IMR-90 (cell line): ENCODE measurements at regions not wholly inside any gene's neighbourhood (a gene's known extent, or its start where the extent isn't known, plus 50 kb on each side); places are given as distances from the start of the nearest gene placed in this dataset.

Experiments used
- ATAC-seq: fragments of 200-7000 bp; cut with Tn5 transposase; 2 replicates; pipeline ENCODE4 v1.9.1; 2020; ENCODE audit warnings: low read depth, mild to moderate bottlenecking, moderate library complexity
- BruUV-seq: library from RNA; stranded (reverse); fragments of 400-500 nt; replicated peaks from 2 replicates; lab custom pipeline; 2021; lab: Mats Ljungman, UMichigan
- CTCF ChIA-PET: fragments of 300-600 bp; formaldehyde crosslinking; extraction: SDS; loops from one replicate; lab custom pipeline; 2021; ENCODE audit warnings: antibody characterized with exemption; lab: Yijun Ruan, JAX
- POLR2A ChIA-PET: fragments of 300-600 bp; sonication (Branson Sonifier 250); formaldehyde crosslinking; loops from one replicate; lab custom pipeline; 2022; ENCODE audit warnings: antibody characterized with exemption; ENCODE audit not compliant: unreplicated experiment; lab: Charles Lee
- DNase-seq: peaks from one replicate; pipeline ENCODE4 v3.0.0; 2013
- H2AFZ ChIP-seq: replicated peaks from 2 replicates; pipeline ENCODE3; 2013; ENCODE audit warnings: low read length, mild to moderate bottlenecking; ENCODE audit not compliant: poor library complexity
- H2AK5ac ChIP-seq: 2 replicates; pipeline ENCODE4 v1.6.1; 2013; ENCODE audit warnings: low read depth, low read length, inconsistent platforms
- H2AK9ac ChIP-seq: replicated peaks from 2 replicates; pipeline ENCODE3; 2013; ENCODE audit warnings: mild to moderate bottlenecking, low read depth, low read length, moderate library complexity; ENCODE audit not compliant: poor library complexity
- H2BK120ac ChIP-seq: 2 replicates; pipeline ENCODE4 v1.6.1; 2013; ENCODE audit warnings: low read depth, low read length, inconsistent platforms
- H2BK15ac ChIP-seq: 3 replicates; pipeline ENCODE4 v1.6.1; 2013; ENCODE audit warnings: low read depth, low read length, inconsistent platforms
- H2BK20ac ChIP-seq: 2 replicates; pipeline ENCODE4 v1.6.1; 2013; ENCODE audit warnings: low read depth, mild to moderate bottlenecking, inconsistent platforms, low read length, moderate library complexity
- H2BK5ac ChIP-seq: 2 replicates; pipeline ENCODE4 v1.6.1; 2013; ENCODE audit warnings: mild to moderate bottlenecking, low read depth, low read length, inconsistent platforms; ENCODE audit not compliant: poor library complexity, severe bottlenecking
- H3K14ac ChIP-seq: replicated peaks from 2 replicates; pipeline ENCODE4 v1.6.1; 2013; ENCODE audit warnings: low read depth, low read length, inconsistent platforms
- H3K18ac ChIP-seq: 2 replicates; pipeline ENCODE4 v1.6.1; 2013; ENCODE audit warnings: low read depth, low read length, control low read depth
- H3K23ac ChIP-seq: 2 replicates; pipeline ENCODE4 v1.6.1; 2013; ENCODE audit warnings: low read depth, low read length, inconsistent platforms
- H3K27ac ChIP-seq: 2 replicates; pipeline ENCODE4 v1.5.1; 2013; ENCODE audit warnings: mild to moderate bottlenecking, control low read depth, low read length; ENCODE audit not compliant: insufficient read depth
- H3K27me3 ChIP-seq: 2 replicates; pipeline ENCODE4 v1.6.1; 2013; ENCODE audit warnings: low read length; ENCODE audit not compliant: control insufficient read depth, insufficient read depth
- H3K36me3 ChIP-seq: 2 replicates; pipeline ENCODE4 v1.6.1; 2013; ENCODE audit warnings: low read length, mixed read lengths; ENCODE audit not compliant: control insufficient read depth, insufficient read depth
- H3K4ac ChIP-seq: 2 replicates; pipeline ENCODE4 v1.6.1; 2013; ENCODE audit warnings: low read depth, low read length, inconsistent platforms
- H3K4me1 ChIP-seq: 2 replicates; pipeline ENCODE4 v1.6.1; 2013; ENCODE audit warnings: low read length, mixed read lengths; ENCODE audit not compliant: control insufficient read depth, insufficient read depth
- H3K4me2 ChIP-seq: 2 replicates; pipeline ENCODE4 v1.6.1; 2013; ENCODE audit warnings: low read depth, mild to moderate bottlenecking, control low read depth, low read length, moderate library complexity
- H3K4me3 ChIP-seq: 2 replicates; pipeline ENCODE4 v1.5.1; 2013; ENCODE audit warnings: low read depth, mild to moderate bottlenecking, control low read depth, low read length, moderate library complexity; ENCODE audit not compliant: insufficient read depth
- H3K56ac ChIP-seq: 2 replicates; pipeline ENCODE4 v1.6.1; 2013; ENCODE audit warnings: low read length, inconsistent platforms; ENCODE audit not compliant: insufficient read depth; ENCODE audit errors: extremely low read depth
- H3K79me1 ChIP-seq, 2 experiments: 2 replicates each; pipeline ENCODE4 v1.6.1; 2013; ENCODE audit warnings: low read length in 2 of 2, inconsistent platforms in 1 of 2, low read depth in 1 of 2
- H3K9ac ChIP-seq: 2 replicates; pipeline ENCODE4 v1.6.1; 2013; ENCODE audit warnings: low read depth, low read length, control low read depth
- H3K9me1 ChIP-seq: 2 replicates; pipeline ENCODE4 v1.6.1; 2013; ENCODE audit warnings: low read length, inconsistent platforms; ENCODE audit not compliant: insufficient read depth
- H3K9me3 ChIP-seq: 2 replicates; pipeline ENCODE4 v1.6.1; 2013; ENCODE audit warnings: low read length; ENCODE audit not compliant: control insufficient read depth, insufficient read depth
- H4K20me1 ChIP-seq: 2 replicates; pipeline ENCODE4 v1.6.1; 2013; ENCODE audit warnings: low read length, inconsistent platforms; ENCODE audit not compliant: insufficient read depth
- H4K5ac ChIP-seq: 2 replicates; pipeline ENCODE4 v1.6.1; 2013; ENCODE audit warnings: mild to moderate bottlenecking, low read depth, low read length, control low read depth
- H4K8ac ChIP-seq, 2 experiments: 2 replicates each; pipeline ENCODE4 v1.6.1; 2013; ENCODE audit warnings: low read depth in 2 of 2, low read length in 2 of 2, control low read depth in 1 of 2, inconsistent platforms in 1 of 2
- H4K91ac ChIP-seq: 2 replicates; pipeline ENCODE4 v1.6.1; 2013; ENCODE audit warnings: low read depth, low read length, inconsistent platforms; ENCODE audit not compliant: insufficient read depth
- BHLHE40 ChIP-seq: fragments of 150-350 bp; IDR thresholded peaks from 2 replicates; pipeline ENCODE4 v1.6.1; 2016; ENCODE audit warnings: mild to moderate bottlenecking, low read depth, low read length
- FOS ChIP-seq: fragments of 150-350 bp; IDR thresholded peaks from 2 replicates; pipeline ENCODE4 v1.6.1; 2016; ENCODE audit warnings: low read depth, low read length
- MAZ ChIP-seq: IDR thresholded peaks from 2 replicates; pipeline ENCODE4 v1.6.1; 2012; ENCODE audit warnings: low read depth, mild to moderate bottlenecking, low read length, improper control_type of control experiment, moderate library complexity, borderline replicate concordance
- RAD21 ChIP-seq: IDR thresholded peaks from 2 replicates; pipeline ENCODE4 v1.6.1; 2012; ENCODE audit warnings: low read length, improper control_type of control experiment
- RFX5 ChIP-seq: IDR thresholded peaks from 2 replicates; pipeline ENCODE4 v1.8.0; 2012; ENCODE audit warnings: low read depth, mild to moderate bottlenecking, low read length, moderate library complexity
- SMC3 ChIP-seq: fragments of 150-350 bp; IDR thresholded peaks from 2 replicates; pipeline ENCODE4 v1.6.1; 2016; ENCODE audit warnings: low read depth, mild to moderate bottlenecking, antibody characterized with exemption, low read length, moderate library complexity
- WGBS, 2 experiments: methylation state at CpG; one replicate each; pipeline versions ENCODE4 v1.1.5 to v1.1.7; 2013; ENCODE audit warnings: missing lambda C conversion rate in 2 of 2; ENCODE audit not compliant: insufficient read length in 1 of 2; ENCODE audit errors: extremely low coverage in 2 of 2; 5-methylcytosine and 5-hydroxymethylcytosine counted together
- dilution Hi-C: fragments of 300-500 bp; cut with HindIII; formaldehyde crosslinking; loops from one replicate; pipeline ENCODE4 v1.14.3; 2018; ENCODE audit warnings: low sequenced_read_pairs; ENCODE audit not compliant: unreplicated experiment
- in situ Hi-C: fragments of 300-500 bp; cut with MboI; formaldehyde crosslinking; loops from 3 replicates; pipeline ENCODE4 v1.14.3; 2019; ENCODE audit warnings: low sequenced_read_pairs, inconsistent platforms, mixed read lengths
- intact Hi-C: fragments of 100-400 bp; cut with micrococcal nuclease; formaldehyde crosslinking; loops from 2 replicates; pipeline ENCODE4 v1.10.0; 2022
- TF ChIP-seq, protein P1 (sequence below): fragments of 150-350 bp; IDR thresholded peaks from 2 replicates; pipeline ENCODE4 v1.6.1; 2016; ENCODE audit warnings: low read depth, mild to moderate bottlenecking, low read length, moderate library complexity, borderline replicate concordance
- TF ChIP-seq, protein P2 (sequence below): conservative IDR thresholded peaks from 2 replicates; pipeline ENCODE4 v1.5.1; 2012; ENCODE audit warnings: mild to moderate bottlenecking, low read depth, low read length, improper control_type of control experiment

DNA sequence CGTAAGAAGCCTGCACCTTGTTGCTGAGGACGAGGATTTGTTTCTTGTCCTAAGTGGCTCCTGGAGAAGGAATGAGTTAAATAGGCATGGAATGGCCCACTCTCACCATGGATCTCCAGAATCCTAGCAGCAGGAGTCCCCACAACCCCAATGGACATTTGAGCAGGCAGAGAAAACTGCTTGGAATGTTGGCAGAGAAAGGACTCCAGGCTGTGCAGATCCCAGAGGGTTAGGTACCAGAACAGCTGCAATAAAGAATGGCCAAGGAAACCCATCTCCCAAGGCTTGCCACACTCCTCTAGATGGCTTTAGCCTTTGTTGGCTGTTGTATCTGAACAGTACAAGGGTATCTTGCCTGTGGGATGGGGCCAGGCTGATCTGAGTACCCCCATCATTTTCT lies 1415.7 kb upstream of the ADGRB3 start:
- Histone ChIP-seq H3K4me3 (no peak overlapping the region), H3K4ac (no peak overlapping the region), H3K27me3 (no peaks in the 10 kb centered on the region), H3K79me1 (no peaks in the 10 kb centered on the region), H3K27ac (no peak overlapping the region), H2BK120ac (no peak overlapping the region), H4K91ac (no peak overlapping the region), H3K4me2 (no peak overlapping the region), H2AK9ac (no peak overlapping the region), H2BK15ac (no peak overlapping the region), H3K4me1 (no peaks in the 10 kb centered on the region), H3K9me3 (peaks cover 11% of the 10 kb centered on the region), H3K14ac (no peak overlapping the region), H2AFZ (no peak overlapping the region), H3K9ac (no peak overlapping the region), H3K18ac (no peak overlapping the region), H2BK5ac (no peak overlapping the region), H4K8ac (no peak overlapping the region), H4K20me1 (no peaks in the 10 kb centered on the region), H2AK5ac (no peak overlapping the region), H2BK20ac (no peak overlapping the region), H3K9me1 (no peaks in the 10 kb centered on the region), H4K5ac (no peak overlapping the region), H3K23ac (no peak overlapping the region), H3K36me3 (no peaks in the 10 kb centered on the region), H3K56ac (no peak overlapping the region)
- dilution Hi-C loops = no loop called here
- ATAC-seq = no peak
- no peak for DNase-seq
- intact Hi-C loops = no loop called here
- in situ Hi-C loops = no loop called here
- ChIA-PET POLR2A (no interaction called here), CTCF (no interaction called here)
- no CpG with 5 or more reads among the region's 2 CpGs for WGBS, 2 experiments
- TF ChIP-seq MAZ = no peak
- TF ChIP-seq BHLHE40 = no peak
- no peak for TF ChIP-seq RFX5
- TF ChIP-seq SMC3 = no peak
- TF ChIP-seq RAD21 = no peak
- no peak for TF ChIP-seq FOS
- TF ChIP-seq, protein P1, sequence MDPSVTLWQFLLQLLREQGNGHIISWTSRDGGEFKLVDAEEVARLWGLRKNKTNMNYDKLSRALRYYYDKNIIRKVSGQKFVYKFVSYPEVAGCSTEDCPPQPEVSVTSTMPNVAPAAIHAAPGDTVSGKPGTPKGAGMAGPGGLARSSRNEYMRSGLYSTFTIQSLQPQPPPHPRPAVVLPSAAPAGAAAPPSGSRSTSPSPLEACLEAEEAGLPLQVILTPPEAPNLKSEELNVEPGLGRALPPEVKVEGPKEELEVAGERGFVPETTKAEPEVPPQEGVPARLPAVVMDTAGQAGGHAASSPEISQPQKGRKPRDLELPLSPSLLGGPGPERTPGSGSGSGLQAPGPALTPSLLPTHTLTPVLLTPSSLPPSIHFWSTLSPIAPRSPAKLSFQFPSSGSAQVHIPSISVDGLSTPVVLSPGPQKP = no peak
- TF ChIP-seq, protein P2, sequence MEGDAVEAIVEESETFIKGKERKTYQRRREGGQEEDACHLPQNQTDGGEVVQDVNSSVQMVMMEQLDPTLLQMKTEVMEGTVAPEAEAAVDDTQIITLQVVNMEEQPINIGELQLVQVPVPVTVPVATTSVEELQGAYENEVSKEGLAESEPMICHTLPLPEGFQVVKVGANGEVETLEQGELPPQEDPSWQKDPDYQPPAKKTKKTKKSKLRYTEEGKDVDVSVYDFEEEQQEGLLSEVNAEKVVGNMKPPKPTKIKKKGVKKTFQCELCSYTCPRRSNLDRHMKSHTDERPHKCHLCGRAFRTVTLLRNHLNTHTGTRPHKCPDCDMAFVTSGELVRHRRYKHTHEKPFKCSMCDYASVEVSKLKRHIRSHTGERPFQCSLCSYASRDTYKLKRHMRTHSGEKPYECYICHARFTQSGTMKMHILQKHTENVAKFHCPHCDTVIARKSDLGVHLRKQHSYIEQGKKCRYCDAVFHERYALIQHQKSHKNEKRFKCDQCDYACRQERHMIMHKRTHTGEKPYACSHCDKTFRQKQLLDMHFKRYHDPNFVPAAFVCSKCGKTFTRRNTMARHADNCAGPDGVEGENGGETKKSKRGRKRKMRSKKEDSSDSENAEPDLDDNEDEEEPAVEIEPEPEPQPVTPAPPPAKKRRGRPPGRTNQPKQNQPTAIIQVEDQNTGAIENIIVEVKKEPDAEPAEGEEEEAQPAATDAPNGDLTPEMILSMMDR = no peak
- BruUV-seq = no TSS peak
